NCI-H146 treated with DMSO at 0.1 percent for 48 hours (cell line): ENCODE measurements at regions not wholly inside any gene's neighbourhood (a gene's known extent, or its start where the extent isn't known, plus 50 kb on each side); places are given as distances from the start of the nearest gene placed in this dataset.
"Not testable (repeated sequence)": the region's sequence is repeated elsewhere in the genome, so short reads cannot be mapped to it uniquely, and the experiment has no call there.

Source experiments
- DNase-seq: peaks from one replicate; lab custom pipeline; 2025; ENCODE audit not compliant: unreplicated experiment; lab: John Stamatoyannopoulos, UW

- not testable (repeated sequence) for DNase-seq
These were observed 1126.0 kb upstream of the TMEM132C start for GRCh38 chr12:127140864-127141484.

DNA sequence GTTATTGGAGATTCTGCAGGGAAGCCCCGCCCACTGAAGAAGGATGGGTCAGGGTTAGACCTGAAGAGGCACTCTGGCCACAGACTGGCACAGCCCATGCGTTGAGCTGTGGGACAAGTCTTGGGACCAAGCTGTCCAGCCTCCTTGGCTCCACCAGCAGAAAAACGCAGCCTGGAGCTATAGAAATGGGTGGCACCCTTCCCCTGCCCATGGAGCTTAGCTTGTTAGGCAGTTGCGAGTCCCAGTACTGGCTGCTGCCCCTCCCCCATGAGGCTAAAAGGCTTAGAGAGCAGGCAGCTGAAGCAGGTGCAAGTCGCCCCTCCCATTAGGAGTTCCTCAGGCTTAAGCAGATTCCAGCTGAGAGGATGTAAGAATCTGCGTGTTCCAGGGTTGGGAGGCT, 1124.0 kb upstream of the TMEM132C start:
- DNase-seq = no peak

DNA sequence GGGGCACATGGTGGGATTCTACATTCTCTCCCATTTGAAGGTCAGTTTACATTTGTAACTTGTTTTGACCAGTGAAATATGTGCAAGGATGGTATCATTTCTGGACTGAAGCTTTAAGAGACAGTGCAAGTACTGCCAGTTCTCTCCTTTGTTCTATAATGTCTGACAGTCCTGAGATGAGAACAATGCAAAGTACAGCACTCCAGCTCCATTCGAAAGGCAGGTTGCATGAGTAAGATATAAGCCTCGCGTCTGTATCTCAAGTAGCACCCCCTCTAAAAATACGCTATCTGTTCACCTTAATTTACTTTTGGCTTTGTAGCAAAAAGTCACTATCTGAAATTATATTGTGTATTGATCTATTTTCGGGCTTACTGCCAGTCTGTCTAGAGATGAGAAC, 1122.2 kb upstream of the TMEM132C start:
- DNase-seq = no peak

- no peak for DNase-seq
These were observed 1121.6 kb upstream of the TMEM132C start for GRCh38 chr12:127145241-127145928.

DNA sequence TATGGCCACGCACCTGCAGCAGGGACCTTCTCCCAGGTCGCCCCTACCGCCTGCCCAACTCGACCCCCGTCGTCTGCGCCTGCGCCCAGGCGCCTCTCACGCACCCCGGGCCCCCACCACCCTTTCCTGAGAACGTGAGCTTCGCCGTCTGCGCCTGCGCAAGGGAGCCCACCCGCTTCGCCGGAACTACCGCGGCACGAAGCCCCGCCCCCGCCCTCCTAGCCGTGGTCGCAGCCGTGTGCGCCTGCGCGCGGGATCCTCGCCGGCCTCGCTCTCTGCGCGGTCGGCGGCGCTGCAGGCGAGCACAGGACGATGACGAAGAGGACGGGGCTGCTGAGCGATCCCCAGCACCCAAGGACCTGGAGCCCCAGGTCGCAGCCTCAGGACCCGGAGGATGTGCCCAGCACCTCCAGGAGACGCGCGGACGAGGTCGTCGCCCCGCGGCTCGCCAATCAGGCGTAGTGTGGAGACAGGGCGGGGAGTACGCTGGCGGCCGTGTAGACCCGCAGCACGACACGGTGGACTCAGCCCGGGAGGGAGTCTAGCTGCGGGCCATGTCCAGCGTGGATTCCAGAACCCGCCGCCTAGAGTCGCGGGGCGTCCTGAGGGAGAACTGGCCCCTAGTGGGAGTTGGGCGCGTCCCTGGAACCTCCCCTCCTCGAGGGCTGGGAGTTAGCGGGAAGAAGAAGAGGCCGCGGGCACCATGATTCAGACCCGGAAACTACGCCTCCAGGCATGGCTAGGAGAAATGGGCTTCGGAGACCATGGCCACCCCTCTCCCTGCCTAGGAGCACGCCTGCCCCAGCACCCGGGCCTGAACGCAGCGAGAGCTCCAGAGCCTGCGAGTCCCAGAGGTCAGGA, 1120.8 kb upstream of the TMEM132C start:
- DNase-seq = peak; percentile 6

DNA sequence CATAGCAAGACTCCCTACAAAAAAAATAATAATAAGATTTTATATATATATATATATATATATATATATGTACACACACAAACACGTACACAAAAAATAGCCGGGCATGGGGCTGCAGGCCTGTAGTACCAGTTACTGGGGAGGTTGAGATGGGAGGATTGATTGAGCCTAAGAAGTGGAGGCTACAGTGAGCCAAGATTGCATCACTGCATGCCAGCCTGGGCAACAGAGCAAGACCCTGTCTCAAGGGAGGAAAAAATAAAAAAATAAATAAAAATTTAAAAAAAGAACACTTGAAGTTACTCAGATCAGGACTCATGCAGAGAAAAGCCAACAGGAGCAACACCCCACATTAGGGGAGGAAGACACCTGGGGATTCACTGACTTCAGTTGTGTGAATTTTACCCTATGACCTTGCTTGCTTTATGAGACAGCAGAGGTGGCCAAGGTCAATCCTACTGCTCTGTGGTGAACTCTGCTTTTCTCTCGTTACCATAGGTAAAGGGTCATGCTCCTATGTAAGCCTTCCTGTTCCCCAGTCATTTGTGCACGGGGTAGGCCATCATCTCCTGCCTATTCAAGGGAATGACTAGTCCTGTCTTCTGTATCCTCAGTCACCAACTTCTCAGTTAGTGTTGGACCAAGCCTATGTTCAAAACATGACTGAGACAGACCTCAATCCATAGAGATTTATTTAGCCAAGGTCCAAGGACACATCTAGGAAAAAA, 1119.8 kb upstream of the TMEM132C start:
- DNase-seq = no peak

GRCh38 chr12:127147724-127148123, 1119.2 kb upstream of the TMEM132C start:
- no peak for DNase-seq

- DNase-seq = no peak
These were observed 1118.7 kb upstream of the TMEM132C start for GRCh38 chr12:127148318-127148717.

- no peak for DNase-seq
These were observed 1117.6 kb upstream of the TMEM132C start for GRCh38 chr12:127149226-127149964.

DNA sequence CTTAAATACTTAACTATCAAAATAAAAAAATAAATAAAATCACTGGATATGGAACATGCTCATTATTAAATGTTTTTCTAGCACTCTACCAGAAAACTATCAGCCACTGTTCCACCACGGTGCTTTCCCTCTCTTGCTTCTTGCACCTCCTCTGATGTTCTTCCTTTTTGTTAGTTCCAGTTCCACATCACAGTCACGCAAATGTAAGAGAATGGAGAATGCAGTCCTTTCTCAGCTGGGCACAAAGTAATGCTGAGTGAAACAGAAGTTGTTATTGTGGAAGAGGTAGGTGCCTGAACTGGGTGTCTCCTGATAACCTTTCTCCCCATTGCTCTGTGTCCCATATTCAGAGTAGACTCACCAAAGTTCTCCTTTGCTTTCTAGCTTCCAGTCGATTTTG, 1116.9 kb upstream of the TMEM132C start:
- DNase-seq = no peak

- DNase-seq = no peak
These were observed 1116.5 kb upstream of the TMEM132C start for GRCh38 chr12:127150479-127150878.

DNA sequence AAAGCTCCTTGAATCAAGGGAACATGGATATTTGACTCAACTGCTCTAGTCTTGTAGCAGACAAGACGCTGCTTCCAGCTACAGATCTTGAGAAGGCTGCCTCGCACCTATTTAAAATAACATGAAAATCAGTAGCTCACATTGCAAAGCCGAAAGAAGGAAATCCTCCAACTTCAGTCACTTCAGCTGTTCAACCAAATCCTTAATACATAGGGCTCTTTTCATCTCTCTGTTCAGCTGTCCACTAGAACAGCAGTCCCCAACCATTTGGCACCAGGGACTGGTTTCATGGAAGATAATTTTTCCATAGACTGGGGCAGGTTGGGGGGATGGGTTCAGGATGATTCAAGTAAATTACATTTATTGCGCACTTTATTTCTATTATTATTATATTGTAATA, 1116.0 kb upstream of the TMEM132C start:
- no peak for DNase-seq

- no peak for DNase-seq
These were observed 1113.0 kb upstream of the TMEM132C start for GRCh38 chr12:127153996-127154395.

GRCh38 chr12:127154830-127155229, 1112.1 kb upstream of the TMEM132C start:
- DNase-seq = not testable (repeated sequence)

DNA sequence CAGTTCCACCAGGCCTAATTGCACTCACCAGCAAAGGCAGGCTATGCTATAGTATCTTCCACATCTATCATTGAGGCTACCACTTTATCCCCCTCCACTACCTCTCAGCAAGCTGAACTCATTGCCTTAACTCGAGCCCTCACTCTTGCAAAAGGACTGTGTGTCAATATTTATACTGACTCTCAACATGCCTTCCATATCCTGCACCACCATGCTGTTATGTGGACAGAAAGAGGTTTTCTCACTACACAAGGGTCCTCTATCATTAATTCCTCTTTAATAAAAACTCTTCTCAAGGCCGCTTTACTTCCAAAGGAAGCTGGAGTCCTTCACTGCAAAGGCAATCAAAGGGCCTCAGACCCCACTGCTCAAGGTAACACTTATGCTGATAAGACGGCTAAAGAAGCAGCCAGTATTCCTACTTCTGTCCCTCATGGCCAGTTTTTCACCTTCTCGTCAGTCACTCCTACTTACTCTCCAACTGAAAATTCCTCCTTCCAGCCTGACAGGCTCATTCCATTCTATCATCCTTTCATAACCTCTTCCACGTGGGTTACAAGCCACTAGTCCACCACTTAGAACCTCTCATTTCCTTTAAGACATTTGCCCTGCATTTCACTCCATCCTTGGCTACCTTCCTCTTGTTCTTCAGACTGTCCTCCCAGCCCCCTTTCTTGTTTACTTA, 1110.9 kb upstream of the TMEM132C start:
- DNase-seq = not testable (repeated sequence)

- DNase-seq = not testable (repeated sequence)
These were observed 1109.2 kb upstream of the TMEM132C start for GRCh38 chr12:127157501-127158366.

DNA sequence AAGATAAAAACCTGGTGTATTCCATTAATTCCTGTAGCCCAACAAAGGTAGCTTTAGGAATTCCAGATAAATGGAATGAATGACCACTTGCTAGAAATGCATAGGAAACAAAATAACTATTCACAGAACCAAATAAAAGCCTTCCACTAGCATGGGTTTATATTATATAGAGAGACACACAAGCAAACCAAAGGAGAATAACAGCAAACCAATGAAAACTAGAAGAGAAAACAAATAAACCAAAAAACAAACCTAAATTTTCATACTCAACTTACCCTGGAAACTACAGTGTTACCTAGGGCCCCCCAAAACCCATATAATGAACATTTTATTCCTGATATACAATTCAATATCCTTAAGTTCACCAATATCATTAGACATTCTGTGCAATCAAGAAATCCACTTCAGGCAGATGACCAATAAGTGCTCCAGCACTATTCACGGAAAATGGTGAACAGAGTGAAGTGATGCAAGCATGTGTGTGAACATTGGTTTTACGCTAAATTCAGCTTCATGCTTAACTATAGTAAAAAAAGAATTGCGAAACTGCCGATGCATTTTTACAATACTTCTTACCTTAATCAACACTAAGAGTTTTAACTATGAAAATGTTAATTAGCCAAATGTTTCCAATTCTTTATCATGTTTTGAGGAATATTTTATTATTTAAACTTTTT, 1108.4 kb upstream of the TMEM132C start:
- DNase-seq = no peak

GRCh38 chr12:127161466-127161865, 1105.5 kb upstream of the TMEM132C start:
- no peak for DNase-seq
